HG03575 (cell line): ENCODE measurements at regions not wholly inside any gene's neighbourhood (a gene's known extent, or its start where the extent isn't known, plus 50 kb on each side); places are given as distances from the start of the nearest gene placed in this dataset.
"Not testable (repeated sequence)": the region's sequence is repeated elsewhere in the genome, so short reads cannot be mapped to it uniquely, and the experiment has no call there.

Experiments
- ATAC-seq: cut with Tn5 transposase; IDR thresholded peaks from one replicate; pipeline ENCODE4 v1.9.1; 2021; ENCODE audit not compliant: unreplicated experiment, insufficient number of reproducible peaks, low FRiP score; ENCODE audit errors: extremely low read depth

GRCh38 chr6:14472986-14473337 is 355.4 kb downstream of the CD83 start:
- ATAC-seq: no peak

DNA sequence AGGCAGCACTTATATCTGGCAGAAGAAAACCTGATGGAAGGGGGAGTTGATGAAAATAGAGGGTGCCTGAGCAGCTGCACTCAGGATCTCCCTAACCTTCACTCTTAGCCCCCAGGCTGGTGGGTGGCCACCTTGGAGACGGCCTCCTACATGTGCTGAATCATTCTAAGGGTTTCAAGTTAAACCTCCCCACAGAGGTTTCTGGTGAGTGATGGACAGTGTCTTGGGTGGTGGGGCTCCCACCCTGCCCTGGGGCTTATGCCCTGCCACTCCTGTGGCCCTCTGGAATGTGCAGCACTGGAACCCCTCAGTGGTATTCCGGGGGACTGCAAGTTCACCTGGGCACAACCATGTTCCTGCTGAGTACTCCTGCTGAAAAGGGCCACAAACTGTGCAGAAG is 357.2 kb downstream of the CD83 start:
- no peak for ATAC-seq

- no peak for ATAC-seq
Observed at GRCh38 chr6:14475306-14475705, 357.7 kb downstream of the CD83 start.

- ATAC-seq: no peak
Observed at GRCh38 chr6:14476793-14477531, 359.4 kb downstream of the CD83 start.

- ATAC-seq: no peak
Observed at GRCh38 chr6:14477559-14477958, 360.0 kb downstream of the CD83 start.

DNA sequence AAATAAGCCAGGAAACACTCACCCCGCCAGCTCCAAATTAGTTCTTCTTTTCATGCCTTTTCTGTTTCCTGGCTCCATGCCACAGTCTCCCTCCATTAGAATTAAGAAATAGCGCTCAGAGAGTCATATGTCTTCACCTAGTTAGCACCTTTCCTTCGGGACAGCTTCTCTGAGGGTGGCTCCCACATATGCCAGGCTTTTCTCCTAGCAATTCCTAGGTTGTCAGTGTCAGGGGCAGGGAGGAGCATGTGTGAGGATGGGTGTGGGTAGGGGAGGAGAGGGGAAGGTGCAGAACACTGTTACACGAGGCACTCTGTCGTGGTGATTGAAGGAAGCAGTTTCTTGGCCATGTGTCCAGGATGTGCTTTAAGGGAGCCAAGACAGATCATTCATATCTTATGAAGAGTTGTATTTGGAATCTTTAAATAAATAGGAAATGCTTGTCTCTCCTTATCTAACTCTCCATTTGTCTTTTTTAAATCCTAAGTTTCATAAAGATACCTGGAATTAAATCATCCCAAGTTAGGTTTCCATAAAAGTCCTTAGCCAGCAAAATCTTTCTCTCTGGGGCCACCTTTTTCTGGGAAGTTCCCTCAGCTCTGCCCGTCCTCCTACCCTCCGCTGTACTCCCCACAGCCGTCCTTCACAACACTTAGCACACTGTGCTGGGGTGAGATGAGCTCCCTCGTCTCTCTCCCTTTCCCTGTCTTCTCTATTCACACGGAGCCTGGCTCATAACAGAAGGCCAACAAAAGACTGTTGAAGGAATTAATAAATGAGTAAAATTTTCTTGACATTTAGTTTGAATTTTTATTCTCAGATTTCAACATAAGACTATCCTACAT is 361.0 kb downstream of the CD83 start:
- ATAC-seq: no peak

DNA sequence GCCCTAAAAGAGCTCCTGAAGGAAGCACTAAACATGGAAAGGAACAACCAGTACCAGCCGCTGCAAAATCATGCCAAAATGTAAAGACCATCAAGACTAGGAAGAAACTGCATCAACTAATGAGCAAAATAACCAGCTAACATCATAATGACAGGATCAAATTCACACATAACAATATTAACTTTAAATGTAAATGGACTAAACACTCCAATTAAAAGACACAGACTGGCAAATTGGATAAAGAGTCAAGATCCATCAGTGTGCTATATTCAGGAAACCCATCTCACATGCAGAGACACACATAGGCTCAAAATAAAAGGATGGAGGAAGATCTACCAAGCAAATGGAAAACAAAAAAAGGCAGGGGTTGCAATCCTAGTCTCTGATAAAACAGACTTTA is 364.4 kb downstream of the CD83 start:
- ATAC-seq: not testable (repeated sequence)

DNA sequence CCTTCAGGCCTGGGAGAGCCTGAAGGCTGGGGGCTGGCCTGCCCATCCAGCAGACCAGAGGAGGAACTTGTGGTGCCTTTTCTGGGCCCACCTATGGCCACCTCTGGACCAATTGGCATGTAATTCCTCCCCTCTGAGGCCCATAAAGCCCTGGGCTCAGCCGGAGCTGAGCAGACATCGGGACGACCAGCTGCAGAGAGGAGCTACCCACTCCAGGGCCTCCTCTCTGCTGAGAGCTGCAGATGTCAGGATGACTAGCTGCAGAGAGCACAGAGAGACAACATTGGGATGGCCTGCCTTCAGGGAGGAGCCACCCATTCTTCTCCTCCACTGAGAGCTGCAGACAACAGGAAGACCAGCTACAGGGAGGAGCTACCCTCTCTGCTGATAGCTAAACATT is 370.1 kb downstream of the CD83 start:
- ATAC-seq: no peak

DNA sequence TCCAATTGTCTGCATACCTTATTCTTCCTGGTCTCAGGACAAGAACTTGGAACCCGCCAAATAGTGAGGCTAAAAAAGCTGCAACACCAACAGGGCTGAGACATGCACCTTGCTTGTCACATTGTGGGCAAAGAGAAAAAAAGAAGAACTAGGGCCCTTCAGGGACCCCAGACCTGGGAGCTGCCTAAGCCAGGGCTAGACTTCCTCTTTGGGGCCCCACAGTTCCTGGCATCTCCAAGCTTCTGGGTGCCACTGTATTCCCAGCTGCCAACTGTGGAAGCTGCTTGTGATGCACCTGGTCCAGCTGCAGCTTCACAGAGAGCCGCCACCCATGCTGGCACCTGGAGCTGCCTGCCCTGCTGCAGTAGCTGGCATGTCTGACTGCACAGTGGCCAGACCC is 370.6 kb downstream of the CD83 start:
- ATAC-seq: no peak

DNA sequence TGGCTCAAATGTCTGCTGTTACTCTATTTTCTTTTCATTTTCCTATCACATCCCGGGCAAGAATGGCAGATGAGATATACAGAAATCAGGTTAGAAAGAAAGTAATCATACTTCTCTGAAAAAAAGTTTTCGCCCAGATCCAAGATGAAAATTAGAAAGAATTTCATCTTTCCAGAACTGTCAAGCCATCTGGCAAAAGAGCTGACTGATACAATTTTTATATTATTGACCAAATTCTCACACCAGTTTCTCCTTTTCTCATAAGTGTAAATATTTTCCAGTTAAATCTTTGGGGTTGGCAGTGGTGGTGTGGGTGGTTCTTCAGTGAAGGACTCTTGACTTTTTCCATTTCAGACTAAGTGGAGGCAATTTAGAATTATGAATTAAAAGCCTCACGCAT is 371.9 kb downstream of the CD83 start:
- ATAC-seq: no peak

- no peak for ATAC-seq
Observed at GRCh38 chr6:14498748-14499147, 381.2 kb downstream of the CD83 start.

GRCh38 chr6:14499309-14499708 is 381.7 kb downstream of the CD83 start:
- ATAC-seq: no peak

DNA sequence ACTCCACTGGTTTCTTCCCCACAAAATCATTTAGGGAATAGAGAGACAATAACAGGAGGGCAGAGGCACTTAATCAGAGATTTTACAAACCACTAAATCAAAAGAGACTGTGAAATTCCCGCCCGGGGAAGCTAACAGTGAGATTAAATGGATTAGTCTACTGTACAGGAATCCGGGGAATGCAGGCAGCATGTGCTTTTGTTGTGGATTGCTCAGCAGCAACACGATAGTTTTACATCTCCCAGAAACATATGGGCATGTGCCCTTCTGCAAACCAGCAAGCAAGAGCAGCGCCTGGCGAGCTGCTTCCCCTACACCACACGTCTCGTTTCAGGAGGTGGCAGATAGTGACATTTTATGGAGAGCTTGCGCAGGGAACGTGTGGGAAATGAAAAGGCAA is 382.3 kb downstream of the CD83 start:
- no peak for ATAC-seq

- no peak for ATAC-seq
Observed at GRCh38 chr6:14500809-14501208, 383.2 kb downstream of the CD83 start.

GRCh38 chr6:14501240-14501639 is 383.7 kb downstream of the CD83 start:
- no peak for ATAC-seq

- ATAC-seq: no peak
Observed at GRCh38 chr6:14501914-14502313, 384.3 kb downstream of the CD83 start.

DNA sequence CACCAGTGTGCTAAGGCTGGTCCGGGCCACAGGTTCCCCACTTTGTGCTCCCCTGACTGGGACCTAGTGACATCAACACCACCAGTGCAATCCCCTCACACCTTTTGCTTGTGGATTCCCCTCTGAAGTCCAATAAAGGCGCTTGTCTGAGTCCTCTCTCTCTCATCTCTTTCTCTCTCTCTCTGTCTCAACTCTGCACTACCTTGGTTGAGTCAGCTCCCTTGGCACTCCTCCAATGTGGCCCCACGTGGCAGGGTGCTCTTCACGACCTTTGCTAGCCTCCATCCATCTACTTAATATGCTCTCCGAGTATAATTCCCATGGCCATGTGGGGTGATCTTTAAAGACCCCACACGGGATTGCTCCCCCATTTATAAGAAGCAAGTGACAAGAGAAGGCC is 385.0 kb downstream of the CD83 start:
- no peak for ATAC-seq

- no peak for ATAC-seq
Observed at GRCh38 chr6:14505401-14505800, 387.8 kb downstream of the CD83 start.

DNA sequence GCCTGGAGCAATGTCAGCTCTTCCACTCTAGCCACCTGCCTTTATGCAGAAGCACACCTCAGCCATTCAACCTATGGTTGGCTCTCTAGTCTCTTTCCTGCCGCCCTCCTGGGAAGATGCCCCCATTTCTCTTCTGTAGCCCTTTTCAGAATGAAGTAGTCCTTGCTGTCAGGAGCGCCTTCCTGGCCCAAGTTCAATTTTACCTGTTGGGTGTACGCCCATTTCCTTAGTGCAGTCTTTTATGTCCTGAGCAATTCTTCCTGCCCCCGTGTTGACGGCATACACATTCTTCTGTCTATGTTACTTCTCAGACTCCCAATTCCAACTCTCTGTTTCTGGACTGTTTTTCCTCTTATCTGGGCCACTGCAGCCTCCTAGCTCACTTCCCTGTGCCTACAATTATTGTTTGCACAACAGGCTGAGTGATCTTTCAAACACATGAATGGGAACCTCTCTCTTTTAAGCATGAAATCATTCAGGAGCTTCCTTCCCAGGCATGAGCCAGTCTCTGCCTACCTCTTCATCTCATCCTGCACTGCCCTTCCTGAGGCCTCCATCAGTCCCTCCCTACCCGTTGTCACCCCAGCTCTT is 389.2 kb downstream of the CD83 start:
- no peak for ATAC-seq

- ATAC-seq: no peak
Observed at GRCh38 chr6:14509120-14509519, 391.5 kb downstream of the CD83 start.
